HG02870 (cell line): ENCODE measurements at regions not wholly inside any gene's neighbourhood (a gene's known extent, or its start where the extent isn't known, plus 50 kb on each side); places are given as distances from the start of the nearest gene placed in this dataset.

Source experiments
- ATAC-seq: cut with Tn5 transposase; IDR thresholded peaks from one replicate; pipeline ENCODE4 v1.9.1; 2021; ENCODE audit warnings: mild to moderate bottlenecking, moderate library complexity; ENCODE audit not compliant: unreplicated experiment

- ATAC-seq, result no peak
These were observed 91.9 kb upstream of the SOX6 start for GRCh38 chr11:16448123-16448717.

DNA sequence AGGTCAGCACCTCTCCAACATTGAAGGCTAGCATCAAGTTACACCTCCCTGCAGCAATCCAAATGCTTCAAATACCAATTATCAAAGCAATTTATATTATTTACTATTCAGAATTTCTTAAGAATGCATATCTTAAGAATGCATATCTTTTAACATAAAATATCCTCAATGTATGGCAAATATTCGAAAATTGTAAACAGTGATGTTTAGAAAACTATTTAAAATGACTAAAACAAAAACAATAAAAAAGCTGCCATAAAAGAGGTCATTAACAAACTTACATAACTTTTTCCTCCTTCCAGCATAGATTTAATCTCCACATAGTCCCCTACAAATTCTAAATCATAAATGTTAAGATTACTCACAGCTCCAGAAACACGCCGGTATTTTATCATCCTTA is 85.1 kb upstream of the SOX6 start:
- ATAC-seq, result no peak

DNA sequence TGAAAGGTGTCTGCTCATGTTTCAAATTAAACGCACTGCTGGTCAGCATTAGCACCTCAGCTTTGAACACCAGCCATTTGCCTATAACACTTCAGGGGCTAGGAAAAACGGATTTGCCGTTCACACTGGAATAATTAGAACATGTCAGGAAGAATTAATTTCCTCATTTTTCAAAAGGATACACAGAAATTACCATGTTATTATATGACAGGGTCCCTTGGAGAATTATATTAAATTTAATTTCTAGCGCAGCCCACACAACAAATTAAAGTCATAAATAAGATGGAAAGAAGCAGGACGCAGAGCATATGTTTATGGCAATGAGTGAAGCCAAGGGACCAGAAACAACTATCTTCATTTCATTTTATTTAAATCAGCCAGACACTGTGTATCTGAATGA is 83.8 kb upstream of the SOX6 start:
- ATAC-seq, result no peak

DNA sequence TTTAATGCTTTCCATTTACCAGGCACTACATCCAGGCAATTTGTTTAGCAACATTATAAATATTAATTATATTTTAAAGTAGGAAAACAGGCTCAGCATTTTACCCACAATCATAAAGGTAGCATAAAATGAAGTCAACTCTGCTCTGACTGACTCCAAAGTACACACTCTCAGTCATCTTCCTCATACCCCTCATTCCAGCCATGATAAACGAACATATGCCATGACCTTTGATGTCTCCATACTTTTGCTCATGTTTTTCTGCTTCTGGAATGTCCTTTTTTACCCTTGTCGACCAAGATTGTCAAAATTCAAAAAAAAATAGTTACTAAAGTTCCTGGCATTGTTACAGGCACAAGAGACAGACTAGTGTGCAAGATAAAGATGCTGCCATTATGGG is 77.7 kb upstream of the SOX6 start:
- ATAC-seq, result no peak

DNA sequence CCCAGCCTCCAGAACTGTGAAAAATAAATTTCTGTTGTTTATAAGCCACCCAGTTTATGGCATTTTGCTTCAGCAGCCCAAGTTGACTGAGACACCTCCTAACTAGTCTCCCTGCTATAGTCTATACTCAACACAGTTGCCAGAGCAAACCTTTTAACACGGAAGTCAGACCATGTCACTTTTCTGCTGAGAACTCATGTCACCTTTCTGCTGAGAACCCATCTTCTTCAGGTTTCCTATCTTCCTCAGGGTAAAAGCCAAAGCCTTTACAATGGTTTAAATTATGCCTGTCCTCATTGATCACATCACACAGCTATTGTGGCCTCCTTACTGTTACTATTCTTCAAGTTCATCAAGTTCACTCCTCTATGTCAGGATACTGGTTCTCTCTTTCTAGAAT is 74.3 kb upstream of the SOX6 start:
- ATAC-seq, result no peak

DNA sequence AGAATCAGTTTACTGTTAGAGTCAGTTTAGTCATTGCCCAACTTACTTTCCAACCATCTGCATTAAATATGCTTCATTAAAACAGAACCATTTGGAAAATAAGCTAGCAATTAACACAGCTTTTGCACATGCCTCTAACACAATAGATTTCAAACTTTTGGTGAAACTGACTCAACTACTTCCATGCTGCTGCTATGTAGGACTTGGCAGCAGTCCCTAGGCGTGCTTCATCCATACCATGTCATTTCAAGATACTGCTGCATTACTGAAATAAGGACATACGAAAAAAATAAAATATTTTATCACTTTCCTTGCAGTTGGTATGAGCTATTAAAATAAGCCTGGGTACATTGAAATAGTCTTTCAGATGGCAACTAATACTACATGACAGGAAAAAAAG is 65.5 kb upstream of the SOX6 start:
- ATAC-seq, result no peak

DNA sequence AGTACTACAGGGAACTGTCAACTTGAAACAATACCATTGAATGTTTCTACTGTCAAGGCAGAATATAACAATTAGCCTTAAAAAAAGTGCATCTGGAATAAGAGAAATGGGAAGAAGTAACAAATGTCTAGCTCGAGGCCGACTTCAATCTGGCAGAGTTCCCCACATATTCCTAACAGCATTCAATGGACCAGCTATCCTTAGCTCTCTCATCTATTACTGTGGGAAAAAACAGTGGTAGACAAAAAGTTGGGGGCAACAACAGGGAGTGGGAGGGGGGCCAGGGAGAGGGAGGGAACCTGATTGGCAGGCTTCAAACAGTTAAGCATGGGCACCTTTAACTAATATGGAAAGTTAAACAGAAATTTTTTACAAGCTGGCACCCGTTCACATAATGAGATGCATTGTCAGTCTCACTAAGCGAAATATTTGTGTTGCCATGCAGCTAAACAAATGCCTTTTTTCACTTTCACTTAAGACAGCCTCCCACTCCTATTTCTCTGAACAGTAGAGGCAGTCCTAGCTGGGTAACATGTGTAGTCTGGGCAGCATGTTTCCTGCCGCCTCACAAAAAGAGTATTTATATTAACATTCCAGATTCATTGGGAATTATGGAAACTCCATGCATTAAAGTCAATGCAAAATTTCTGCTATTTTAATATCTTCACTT is 62.2 kb upstream of the SOX6 start:
- no peak for ATAC-seq

- peak; percentile 92 for ATAC-seq
These were observed 56.3 kb upstream of the SOX6 start for GRCh38 chr11:16412525-16413172.

DNA sequence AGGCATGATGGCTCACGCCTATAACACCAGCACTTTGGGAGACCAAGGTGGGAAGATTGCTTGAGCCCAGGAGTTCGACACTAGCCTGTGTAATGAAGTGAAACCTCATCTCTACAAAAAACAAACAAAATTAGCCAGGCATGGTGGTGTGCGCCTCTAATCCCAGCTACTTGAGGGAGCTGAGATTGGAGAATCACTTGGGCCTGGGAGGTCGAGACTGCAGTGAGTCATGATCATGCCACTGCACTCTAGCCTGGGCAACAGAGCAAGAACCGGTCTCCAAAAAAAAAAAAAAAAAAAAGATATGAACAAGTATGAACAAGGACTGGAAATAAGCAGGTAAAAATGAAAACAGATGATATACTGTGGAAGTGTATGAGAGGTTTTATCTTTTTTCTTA is 54.1 kb upstream of the SOX6 start:
- no peak for ATAC-seq

DNA sequence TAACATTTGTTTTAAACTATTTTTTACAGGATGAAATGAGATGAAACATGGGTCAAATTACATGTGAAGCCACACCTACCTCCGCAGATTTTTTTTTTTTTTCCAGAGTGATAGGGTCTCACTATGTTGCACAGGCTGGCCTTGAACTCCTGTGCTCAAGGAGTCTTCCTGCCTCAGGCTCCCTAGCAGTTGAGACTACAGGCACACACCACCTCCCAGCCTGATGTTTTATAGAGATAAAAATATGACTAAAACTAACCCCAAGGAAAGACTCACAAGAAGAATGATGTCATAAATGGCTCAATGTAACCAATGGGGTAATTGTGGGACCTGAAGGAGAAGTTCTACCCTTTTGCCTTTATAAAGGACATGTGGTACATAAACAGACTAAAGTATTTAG is 52.3 kb upstream of the SOX6 start:
- ATAC-seq, result no peak

GRCh38 chr11:16406226-16406625 is 49.9 kb upstream of the SOX6 start:
- no peak for ATAC-seq
